ENCODE measurements at regions not wholly inside any gene's neighbourhood (a gene's known extent, or its start where the extent isn't known, plus 50 kb on each side); places are given as distances from the start of the nearest gene placed in this dataset.

DNA sequence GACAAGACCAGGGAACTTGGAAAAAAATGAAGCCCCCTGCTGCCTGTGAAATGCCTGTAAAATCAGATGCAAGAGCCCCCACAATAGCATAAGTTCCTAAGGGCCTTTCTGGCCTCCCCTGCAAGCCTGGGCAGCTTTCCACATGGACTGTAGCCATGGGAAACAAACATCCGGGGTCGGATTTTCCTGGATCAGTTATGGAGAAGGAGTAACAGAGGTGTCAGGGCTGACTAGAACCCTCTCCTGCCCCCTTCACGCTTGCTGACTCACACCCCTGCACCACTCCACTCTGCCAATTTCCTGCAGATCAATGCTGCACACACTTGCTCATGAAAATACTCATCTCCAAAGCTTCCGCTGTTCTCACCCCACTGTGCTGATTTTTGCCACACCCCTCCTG lies 258.6 kb downstream of the CBLN1 start:
- no peak for DNase-seq (ENCODE audit: low spot score)

DNA sequence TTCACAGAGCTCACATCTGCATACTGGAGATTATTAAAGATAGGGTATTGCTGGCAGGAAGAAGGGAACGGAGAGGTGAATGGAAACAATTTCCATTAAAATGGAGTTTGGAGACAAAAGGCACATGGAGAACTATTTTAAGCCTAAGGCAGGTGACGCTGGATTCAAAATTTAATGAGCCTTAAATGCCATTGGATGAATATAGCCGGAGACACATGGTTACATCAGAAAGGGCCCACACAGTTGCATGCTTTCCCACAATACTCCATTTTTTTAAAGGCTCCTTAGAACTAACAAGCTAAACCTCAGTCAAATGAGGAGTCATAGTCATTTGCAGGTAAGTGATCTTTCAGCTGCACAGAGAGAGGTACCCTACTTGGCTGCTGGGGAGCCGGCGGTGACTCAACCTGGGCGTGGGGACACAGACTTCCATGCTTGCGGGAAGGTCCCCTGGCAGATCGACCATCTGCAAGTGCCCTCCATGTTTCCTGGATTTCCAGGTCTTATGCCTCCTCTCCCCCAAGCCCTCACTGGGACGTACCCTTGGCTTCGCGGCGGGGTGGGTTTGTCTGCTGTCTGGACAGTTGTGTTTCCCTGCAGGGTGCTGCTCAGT lies 259.2 kb downstream of the CBLN1 start:
- DNase-seq (ENCODE audit: low spot score) = no peak

DNA sequence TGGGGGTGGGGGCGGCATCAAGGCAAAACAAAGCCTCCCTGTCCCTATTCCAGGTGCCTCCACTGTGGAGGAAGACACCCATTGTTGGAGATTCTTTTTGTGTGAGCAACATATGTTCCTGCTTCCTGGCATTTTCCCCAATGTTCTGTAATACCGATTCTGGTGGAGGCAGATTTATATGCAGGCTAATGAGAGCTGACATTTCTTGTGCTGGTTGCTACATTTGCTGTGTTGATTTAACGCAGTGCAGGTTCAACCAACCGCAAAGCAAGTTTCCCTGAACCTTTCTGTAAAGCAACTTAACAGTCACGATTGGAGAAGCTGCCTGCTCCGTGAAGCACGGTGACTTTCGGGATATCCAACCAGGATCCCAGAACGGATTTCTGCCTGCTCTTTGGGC lies 260.5 kb downstream of the CBLN1 start:
- DNase-seq (ENCODE audit: low spot score) = no peak

DNA sequence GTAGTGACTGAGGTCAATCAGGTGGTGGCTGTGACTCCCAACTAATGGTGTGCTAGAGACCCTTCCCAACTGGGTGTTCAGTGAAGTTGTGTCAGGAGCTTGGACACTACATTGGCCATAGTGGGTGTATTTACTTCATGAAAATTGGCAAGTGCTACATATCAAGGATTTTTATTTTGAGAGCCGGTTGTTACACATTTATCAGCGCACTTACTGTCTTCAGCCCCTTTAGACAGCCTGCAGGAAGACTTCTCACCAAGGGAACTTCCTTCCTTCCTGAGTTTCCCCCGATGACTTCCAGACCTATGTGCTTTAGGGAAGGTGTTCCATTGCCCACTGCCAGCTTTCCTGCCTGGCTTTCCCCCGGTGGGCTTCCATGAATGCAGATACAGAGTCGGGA lies 261.2 kb downstream of the CBLN1 start:
- no peak for DNase-seq (ENCODE audit: low spot score)

DNA sequence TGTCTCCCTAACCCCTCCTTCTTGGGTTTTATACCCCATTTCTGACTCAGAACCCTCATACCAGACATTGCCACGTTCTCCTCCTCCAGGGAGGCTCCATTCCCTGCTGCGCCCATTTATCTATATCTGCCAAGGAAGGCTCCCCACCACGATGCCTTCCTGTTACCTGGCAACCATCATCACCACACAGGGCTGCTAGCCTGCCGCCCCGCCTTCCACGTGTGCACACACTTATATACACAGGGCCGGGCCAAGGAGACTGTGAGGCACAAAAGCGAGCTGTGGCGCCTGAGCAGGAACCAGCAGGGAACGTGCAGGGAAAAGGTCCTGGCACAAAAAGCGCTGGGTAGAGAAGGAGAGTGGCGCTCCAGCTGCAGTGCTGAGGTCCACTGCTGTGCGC lies 261.8 kb downstream of the CBLN1 start:
- no peak for DNase-seq (ENCODE audit: low spot score)

DNA sequence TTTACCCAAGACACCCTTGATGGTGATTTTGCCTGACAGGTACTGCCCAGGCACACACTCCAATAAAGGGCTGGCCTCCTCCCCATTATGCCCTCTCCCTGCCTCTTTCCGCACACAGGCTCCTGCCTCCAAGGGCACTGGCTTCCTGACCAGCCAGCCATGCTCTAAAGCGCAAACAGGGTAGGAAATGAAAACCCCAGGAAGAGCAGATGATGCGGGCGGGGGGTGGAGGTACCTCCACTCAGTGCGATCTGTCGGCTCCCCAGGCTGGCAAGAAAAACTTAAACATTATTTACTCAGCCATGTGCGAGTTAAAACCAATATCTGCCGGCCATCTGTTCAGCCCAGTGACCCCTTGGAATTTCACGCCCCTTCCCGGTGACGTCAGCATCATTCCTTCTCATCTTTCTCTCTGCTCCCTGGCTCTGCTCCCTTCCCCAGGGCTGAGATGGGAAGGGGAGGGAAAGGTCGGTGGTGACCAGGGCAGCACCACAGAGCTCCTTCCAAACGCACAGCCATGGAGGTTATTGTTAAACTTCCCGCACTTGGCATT lies 262.5 kb downstream of the CBLN1 start:
- DNase-seq (ENCODE audit: low spot score) = no peak

DNA sequence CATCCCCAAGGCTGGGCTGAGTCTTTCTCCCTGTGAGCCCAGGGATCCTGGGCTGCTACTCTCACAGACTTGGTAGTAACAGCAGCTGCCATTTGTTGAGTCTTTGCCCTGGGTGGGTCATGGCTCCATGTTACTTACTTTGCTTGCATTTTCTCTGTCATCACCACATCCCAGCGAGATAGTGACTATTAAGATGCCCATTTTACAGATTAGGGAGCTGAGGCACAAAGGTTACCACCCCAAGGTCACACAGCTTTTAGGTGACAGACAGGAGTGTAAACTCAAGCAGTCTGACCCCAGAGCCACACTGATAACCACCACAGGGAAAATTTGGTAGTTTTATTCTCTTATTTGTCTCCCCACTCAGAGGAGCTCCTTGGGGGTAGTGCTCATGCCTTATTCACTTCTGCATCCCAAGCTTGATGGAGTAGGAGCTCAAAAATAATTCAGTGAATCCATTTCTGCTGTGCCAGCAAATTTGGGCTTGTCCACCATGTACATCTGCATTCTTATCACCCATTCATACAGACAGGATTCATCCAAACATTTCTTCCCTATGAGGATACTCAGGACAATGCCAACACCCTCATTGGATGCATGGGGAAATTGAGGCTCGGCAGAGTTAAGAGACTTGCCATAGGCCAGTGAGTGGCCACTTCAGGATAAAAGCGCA lies 263.2 kb downstream of the CBLN1 start:
- no peak for DNase-seq (ENCODE audit: low spot score)

DNA sequence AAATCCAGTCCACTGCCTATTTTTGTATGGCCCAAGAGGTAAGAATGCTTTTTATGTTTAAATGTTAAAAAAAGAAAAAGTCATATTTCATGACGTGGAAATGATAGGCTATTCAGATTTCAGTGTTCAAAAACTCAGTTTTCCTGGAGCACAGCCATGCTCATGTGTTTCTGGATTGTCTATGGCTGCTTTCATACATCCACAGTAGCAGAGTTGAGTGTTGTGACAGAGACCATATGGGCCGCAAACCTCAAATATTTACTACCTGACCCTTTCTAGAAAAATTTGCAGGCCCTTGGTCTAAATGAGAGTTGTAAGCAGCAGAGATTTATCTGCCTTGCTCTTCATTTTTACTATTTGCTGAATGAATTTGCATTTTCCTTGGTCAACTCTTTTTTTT lies 264.1 kb downstream of the CBLN1 start:
- DNase-seq (ENCODE audit: low spot score) = no peak

DNA sequence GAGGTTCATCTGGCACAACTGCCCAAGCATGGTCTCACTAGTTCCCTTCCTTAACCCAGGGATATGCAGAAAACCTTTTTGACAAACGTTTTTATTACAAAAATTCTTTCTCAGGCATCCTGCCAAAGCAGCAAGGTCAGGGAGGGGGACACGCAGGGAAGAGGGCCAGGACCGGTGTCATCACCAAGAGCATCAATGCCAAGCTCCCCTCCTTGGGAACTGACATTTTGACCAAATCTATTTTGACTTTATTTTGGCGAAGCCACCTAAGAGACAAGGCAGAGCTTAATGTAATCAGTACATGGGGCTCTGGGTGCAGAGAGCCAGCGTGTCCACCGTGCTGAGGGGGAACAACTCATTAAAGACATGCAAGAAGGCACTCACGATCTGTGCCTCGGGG lies 265.2 kb downstream of the CBLN1 start:
- DNase-seq (ENCODE audit: low spot score) = no peak

DNA sequence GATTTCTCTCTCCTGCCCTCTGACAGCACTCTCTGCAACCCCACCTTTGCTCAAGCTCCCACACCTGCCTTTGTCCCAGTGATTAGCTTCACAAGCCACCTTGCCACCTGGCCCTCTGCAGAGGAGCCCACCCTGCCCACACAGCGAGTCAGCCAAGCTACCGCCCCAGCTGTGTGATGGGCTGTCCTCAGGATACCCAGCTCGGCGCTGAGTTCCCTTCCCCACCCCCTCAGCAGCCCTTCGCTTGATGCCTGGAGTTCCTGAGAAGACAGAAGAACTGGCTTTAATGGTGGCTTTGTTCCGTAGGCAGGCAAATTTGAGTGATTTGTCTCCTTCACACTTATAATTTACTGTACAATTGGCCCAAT lies 266.4 kb downstream of the CBLN1 start:
- no peak for DNase-seq (ENCODE audit: low spot score)

DNA sequence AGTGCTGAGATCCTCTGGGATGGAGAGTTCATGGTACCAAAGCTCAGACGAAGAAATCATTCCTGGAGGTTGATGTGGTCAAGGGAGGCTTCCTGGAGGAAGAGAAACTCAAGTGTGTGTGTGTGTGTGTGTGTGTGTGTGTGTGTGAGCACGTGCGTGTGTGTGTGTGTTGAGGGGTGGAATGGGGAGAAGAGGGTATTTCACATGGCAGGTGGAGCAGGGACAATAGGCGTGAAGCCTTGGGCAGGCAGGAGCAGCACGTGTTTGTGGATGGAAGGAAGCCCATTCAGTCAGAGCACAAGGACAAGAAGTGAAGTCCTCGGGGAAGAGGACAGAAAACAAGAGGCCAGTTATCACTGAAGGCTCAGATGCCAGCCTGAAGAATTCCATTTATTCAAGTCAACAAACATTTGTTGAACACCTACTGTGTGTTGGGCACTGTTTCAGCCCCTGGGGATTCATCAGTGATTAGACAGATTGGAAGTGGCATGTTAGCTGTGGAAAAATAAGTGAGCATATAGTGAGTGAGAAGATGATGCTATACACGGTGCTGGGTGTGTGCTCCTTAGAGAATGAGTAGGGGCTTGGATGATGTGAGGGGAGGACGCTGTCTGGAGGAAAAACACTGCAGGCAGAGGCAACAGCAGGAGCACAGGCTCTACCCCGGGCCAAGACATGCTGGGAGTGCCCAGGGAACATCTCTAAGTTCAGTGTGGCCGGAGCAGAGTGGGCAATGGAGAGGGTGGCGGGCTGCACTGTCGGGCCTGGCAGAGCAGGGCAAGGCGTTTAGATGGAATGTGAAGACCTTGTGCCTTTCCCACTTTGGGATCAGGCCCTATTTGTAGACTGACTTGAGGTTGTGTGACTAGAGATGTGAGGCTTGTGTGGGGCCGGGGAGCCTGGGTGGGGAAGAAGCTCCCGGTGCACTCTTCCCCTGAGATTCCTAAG lies 267.1 kb downstream of the CBLN1 start:
- DNase-seq (ENCODE audit: low spot score) = no peak

DNA sequence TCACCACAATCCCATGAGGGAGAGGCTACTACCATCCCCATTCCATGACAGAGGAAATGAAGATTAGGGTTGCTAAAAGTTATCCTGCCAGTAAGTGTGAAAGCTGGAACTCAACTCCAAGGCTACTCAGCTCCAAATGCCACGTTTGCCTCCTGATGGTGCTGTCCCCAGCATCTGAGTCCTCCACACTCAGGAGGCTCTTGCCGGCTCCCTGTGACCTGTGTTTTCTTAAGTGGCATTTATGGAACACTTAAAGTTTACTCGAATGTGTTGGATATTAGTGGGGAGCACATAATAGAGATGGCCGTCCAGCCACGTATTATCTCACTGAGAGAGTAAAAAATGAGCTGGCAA lies 267.9 kb downstream of the CBLN1 start:
- no peak for DNase-seq (ENCODE audit: low spot score)

DNA sequence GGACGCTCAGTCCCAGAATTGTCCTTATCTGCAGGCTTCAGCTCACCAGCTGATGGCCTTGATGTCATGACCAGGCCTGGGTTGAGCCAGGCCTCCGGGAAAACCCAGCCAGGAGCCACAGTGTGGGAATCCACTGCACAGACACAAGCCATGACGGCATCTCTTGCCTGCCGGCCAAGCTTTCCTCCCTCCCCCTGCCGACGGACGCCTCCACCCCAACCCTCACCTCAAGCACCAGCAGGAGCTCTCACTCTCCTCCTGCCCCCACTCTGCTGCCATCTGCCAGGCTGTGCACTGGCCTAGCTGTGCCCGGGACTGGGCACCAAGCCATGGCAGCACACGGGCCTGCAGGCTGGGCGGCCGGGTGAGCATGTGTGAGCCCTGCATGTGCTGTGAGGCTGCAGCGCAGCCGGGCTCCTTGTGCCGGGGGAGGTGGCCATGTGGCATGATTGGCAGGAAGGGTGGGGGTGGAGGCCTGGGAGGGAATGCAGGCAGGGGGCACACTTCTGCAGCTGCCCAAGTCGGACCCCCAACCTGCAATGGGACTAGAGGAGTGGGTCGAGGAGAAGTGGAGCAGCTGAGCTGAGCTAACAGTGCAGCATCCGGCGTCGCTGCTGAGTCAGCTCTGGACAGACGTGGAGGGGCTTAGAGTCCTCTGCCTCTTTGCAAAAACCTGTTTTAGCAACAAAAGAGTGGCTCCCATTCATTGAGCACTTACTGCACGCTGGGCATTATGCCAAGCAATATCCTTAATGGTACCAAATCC lies 268.5 kb downstream of the CBLN1 start:
- no peak for DNase-seq (ENCODE audit: low spot score)

DNA sequence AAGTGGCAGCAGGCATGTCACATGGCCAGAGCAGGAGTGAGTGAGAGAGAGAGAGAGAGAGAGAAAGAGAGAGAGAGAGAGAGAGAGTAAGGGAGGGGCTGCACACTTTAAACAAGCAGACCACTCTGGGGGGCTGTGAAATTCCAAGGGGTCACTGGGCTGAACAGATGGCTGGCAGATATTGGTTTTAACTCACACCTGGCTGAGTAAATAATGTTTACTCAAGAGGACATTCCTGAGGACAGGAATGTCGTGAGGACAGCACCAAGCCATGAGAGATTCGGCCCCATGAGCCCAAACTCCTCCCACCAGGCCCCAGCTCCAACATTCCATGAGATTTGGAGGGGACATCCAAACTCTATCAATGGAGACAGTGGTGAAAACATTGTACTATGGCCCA lies 269.7 kb downstream of the CBLN1 start:
- DNase-seq (ENCODE audit: low spot score) = no peak

DNA sequence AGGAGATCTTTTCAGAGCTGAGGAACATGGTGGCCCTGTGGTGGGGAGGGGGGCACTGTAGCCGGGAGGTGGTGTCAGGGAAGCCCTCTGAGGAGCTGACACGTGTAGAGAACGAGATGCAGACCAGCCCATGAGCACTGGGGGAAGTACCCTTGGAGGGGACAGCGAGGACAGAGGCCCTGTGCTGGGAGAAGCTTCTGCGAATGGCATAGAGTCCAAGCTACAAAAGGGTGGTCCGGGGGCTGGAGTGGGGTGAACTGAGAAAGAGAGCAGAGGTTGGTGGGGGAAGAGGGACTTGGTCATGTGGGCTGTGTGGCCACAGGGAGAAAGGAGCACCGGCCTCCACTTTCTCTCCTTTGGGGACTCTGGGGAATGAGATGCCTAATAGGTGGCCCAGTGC lies 270.8 kb downstream of the CBLN1 start:
- DNase-seq (ENCODE audit: low spot score) = no peak

DNA sequence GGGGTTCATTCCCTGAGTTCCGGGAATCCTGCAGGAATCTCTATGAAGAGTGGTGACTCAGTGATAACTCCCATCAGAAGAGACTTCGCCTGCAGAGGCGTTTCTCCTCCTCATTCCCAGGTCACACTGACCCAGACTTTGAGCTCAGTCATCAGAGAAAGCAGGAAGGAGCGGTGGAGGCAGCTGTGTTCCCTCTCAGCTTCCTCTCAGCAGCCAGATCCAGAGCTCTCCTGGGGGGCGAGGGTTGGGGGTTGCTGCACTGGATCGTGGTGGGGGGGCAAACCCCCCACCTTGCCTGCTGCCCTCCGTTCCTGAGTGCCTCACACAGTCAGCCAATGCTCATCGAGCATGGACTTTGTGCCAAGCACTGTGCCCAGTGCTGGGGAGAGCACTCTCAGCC lies 271.2 kb downstream of the CBLN1 start:
- DNase-seq (ENCODE audit: low spot score) = no peak

DNA sequence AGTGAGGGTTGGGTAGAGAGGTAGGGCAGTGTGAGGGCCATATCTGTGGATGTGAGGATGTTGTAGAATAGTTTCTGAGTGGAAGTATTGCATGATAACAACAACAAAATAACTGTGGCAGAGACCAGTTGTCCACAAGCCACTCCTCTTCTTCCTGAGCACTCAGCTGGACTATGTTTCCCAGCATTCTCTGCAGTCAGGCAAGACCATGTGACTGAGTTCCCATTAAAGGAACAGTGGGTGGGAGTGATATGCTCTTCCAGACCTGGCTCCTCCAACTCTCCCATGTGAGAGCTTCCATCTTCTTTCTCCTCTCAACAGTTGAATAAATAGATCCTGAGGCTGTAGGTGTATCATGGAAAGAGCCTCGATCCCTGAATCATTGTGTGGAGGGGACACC lies 272.4 kb downstream of the CBLN1 start:
- DNase-seq (ENCODE audit: low spot score) = no peak

DNA sequence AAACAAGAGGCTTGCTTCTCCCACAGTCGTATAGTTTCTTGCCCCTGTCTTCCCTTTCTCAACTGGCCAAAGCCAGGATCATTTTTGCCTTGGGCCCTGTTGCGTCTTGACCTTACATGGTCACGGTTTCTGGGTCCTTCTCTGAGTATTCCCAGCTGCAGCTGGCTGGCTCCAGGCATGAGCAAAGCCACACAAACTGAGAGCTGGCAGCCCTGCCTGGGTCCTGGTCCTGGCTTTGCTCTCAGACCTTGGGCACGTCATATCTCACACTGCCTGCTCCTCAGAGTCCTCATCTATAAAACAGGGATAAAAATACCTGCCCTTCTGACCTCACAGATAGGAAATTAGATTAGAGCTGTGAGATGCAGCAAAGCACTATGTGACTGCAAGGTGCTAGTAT lies 277.6 kb downstream of the CBLN1 start:
- no peak for DNase-seq (ENCODE audit: low spot score)

DNA sequence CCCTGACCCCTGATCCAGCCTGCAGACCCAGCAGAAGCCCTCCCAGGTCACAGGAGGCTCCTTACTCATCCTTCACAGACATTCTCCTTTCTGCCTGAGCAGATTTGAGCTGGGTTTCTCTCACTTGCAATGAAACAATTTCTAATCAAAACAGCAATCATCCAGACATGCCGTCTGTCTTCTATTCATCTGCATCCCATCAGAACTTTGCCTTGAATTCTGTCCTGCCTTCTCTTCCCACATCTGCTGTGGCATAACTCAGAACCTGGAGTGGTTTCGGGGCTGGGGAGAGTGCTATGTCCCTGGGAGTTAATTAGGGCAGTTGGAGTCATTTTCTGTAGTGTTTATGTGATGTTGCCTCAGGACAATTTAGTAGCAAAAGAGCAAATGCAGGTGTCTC lies 278.6 kb downstream of the CBLN1 start:
- no peak for DNase-seq (ENCODE audit: low spot score)

DNA sequence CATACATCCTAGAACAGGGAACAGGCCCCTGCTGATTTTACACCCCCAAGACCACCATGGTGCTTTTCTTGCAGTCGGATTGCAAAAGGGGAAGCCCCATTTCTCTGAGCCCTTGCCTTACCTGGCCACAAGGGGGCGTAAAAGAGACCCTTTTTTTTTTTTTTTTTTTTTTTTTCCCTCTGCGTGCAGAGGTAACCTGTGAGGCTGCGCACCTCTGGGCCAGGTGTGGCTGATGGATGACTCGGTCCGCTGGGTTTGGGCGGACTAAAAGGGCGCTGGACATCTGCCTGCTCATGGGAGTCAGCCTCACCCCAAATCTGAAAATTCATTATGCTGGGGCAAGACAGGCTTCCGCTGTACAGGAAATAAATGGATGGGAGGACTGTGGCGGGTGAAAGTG lies 281.0 kb downstream of the CBLN1 start:
- no peak for DNase-seq (ENCODE audit: low spot score)

DNA sequence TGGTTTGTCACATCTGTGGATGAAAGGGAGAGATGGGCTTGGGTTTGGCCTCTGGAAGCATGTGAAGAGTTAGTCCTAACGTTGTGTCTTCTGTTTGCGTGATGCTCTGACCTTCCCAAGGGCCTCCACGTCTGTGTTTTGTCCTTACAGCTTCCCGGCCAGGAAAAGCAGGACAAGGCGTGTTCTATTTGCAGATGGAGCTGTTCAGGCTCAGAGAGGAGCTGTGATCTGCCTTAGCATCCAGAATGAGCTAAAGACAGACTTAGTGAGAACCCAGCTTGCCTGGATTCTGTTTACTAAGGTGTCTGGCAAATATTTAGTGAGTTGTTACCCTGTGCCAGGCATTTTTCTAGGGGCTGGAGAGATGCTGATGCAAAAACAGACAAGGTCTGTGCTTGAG lies 282.1 kb downstream of the CBLN1 start:
- no peak for DNase-seq (ENCODE audit: low spot score)

DNA sequence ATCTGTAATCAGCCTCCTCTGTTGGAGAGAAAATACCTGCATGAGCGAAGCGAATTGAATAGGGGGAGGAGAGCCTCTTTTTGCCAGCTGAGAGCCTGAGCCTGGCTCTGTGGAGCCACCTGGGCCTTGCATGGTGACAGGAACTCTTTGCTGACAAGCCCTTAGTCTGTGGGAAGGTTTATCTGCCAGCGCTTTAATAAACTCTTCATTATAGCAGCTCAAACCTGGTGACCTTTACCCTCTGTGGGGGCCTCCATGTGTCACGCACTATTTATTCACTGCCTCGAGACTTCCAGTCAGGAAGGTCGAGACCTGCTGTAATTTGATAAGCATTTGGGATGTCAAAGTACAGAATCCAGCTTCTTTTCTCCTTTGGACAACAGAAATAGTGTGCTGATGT lies 282.6 kb downstream of the CBLN1 start:
- no peak for DNase-seq (ENCODE audit: low spot score)
